ENCODE measurements at regions not wholly inside any gene's neighbourhood (a gene's known extent, or its start where the extent isn't known, plus 50 kb on each side); places are given as distances from the start of the nearest gene placed in this dataset.

GRCh38 chr2:2586931-2587330, 255.9 kb upstream of the MYT1L start:
- TF ChIP-seq CTCF (IDR thresholded peaks at IDR 0.05; ENCODE audit: control extremely low read depth in 1 of 3, insufficient read depth in 1 of 3, low read depth in 1 of 3, low read length in 3 of 3): no peak
- no peak for TF ChIP-seq TBP (IDR thresholded peaks at IDR 0.05; ENCODE audit: low read depth, low read length)
- TF ChIP-seq EZH2 (IDR thresholded peaks at IDR 0.05; ENCODE audit: low read depth, low read length, severe bottlenecking): no peak

Measured in H1 (cell line).